RCC 7860 (cell line): ENCODE measurements at regions not wholly inside any gene's neighbourhood (a gene's known extent, or its start where the extent isn't known, plus 50 kb on each side); places are given as distances from the start of the nearest gene placed in this dataset.
"Not testable (repeated sequence)": the region's sequence is repeated elsewhere in the genome, so short reads cannot be mapped to it uniquely, and the experiment has no call there.

Source experiments
- DNase-seq: peaks from one replicate; pipeline ENCODE4 v3.0.0-alpha.2; 2015; ENCODE audit warnings: low spot score
- FAIRE-seq: peaks from 2 replicates; lab custom pipeline; 2012; peaks lifted over from hg19 to GRCh38; lab: Jason Lieb, UNC

GRCh38 chr2:7368211-7368610, 451.0 kb downstream of the RNF144A start:
- no peak for DNase-seq
- no peak for FAIRE-seq

GRCh38 chr2:7373156-7373555, 455.9 kb downstream of the RNF144A start:
- DNase-seq (no peak), FAIRE-seq (no peak)

GRCh38 chr2:7375901-7376300, 458.7 kb downstream of the RNF144A start:
- no peak for FAIRE-seq

GRCh38 chr2:7377916-7378569, 460.8 kb downstream of the RNF144A start:
- no peak for FAIRE-seq
- no peak for DNase-seq

More at GRCh38 chr2:7375901-7376300, 458.7 kb downstream of the RNF144A start:
- no peak for DNase-seq

GRCh38 chr2:7378591-7378990, 461.4 kb downstream of the RNF144A start:
- FAIRE-seq (no peak), DNase-seq (no peak)

- no peak for FAIRE-seq
- no peak for DNase-seq
These were observed 462.6 kb downstream of the RNF144A start for GRCh38 chr2:7379799-7380198.

GRCh38 chr2:7384773-7385349, 467.6 kb downstream of the RNF144A start:
- FAIRE-seq = no peak
- DNase-seq = no peak

- not testable (repeated sequence) for DNase-seq, FAIRE-seq
These were observed 473.1 kb downstream of the RNF144A start for GRCh38 chr2:7390311-7390710.

- DNase-seq (no peak), FAIRE-seq (no peak)
These were observed 475.0 kb downstream of the RNF144A start for GRCh38 chr2:7392076-7392787.

GRCh38 chr2:7394195-7394594, 477.0 kb downstream of the RNF144A start:
- FAIRE-seq (no peak), DNase-seq (no peak)

GRCh38 chr2:7400628-7401027, 483.4 kb downstream of the RNF144A start:
- FAIRE-seq (no peak), DNase-seq (no peak)

GRCh38 chr2:7403092-7403775, 486.0 kb downstream of the RNF144A start:
- DNase-seq = no peak
- no peak for FAIRE-seq

GRCh38 chr2:7405861-7406715, 488.9 kb downstream of the RNF144A start:
- no peak for DNase-seq

GRCh38 chr2:7407001-7407400, 489.8 kb downstream of the RNF144A start:
- no peak for DNase-seq
- FAIRE-seq = no peak

More at GRCh38 chr2:7405861-7406715, 488.9 kb downstream of the RNF144A start:
- FAIRE-seq = no peak

- DNase-seq (no peak), FAIRE-seq (no peak)
These were observed 490.9 kb downstream of the RNF144A start for GRCh38 chr2:7407906-7408680.

GRCh38 chr2:7411691-7412090, 494.5 kb downstream of the RNF144A start:
- no peak for FAIRE-seq
- no peak for DNase-seq

- FAIRE-seq (no peak), DNase-seq (no peak)
These were observed 500.9 kb downstream of the RNF144A start for GRCh38 chr2:7417845-7418742.

- DNase-seq (no peak), FAIRE-seq (no peak)
These were observed 502.0 kb downstream of the RNF144A start for GRCh38 chr2:7419186-7419585.

- FAIRE-seq = no peak
These were observed 502.7 kb downstream of the RNF144A start for GRCh38 chr2:7419814-7420311.

More at GRCh38 chr2:7419814-7420311, 502.7 kb downstream of the RNF144A start:
- DNase-seq = no peak
